ENCODE measurements at regions not wholly inside any gene's neighbourhood (a gene's known extent, or its start where the extent isn't known, plus 50 kb on each side); places are given as distances from the start of the nearest gene placed in this dataset.
A peak's percentile ranks its signal among the peaks of the same experiment; 100 is the strongest.
"Not testable (repeated sequence)": the region's sequence is repeated elsewhere in the genome, so short reads cannot be mapped to it uniquely, and the experiment has no call there.

GRCh38 chr13:80070024-80070703, 270.8 kb downstream of the SPRY2 start:
- no peak for DNase-seq

GRCh38 chr13:80069374-80069773, 271.6 kb downstream of the SPRY2 start:
- no peak for DNase-seq

- DNase-seq: no peak
Observed at GRCh38 chr13:80065996-80066395, 274.9 kb downstream of the SPRY2 start.

GRCh38 chr13:80062416-80062815, 278.5 kb downstream of the SPRY2 start:
- DNase-seq: not testable (repeated sequence)

- DNase-seq: no peak
Observed at GRCh38 chr13:80059789-80060188, 281.1 kb downstream of the SPRY2 start.

GRCh38 chr13:80058626-80059025, 282.3 kb downstream of the SPRY2 start:
- DNase-seq: no peak

GRCh38 chr13:80055847-80056246, 285.1 kb downstream of the SPRY2 start:
- no peak for DNase-seq

GRCh38 chr13:80054806-80055205, 286.1 kb downstream of the SPRY2 start:
- no peak for DNase-seq

- no peak for DNase-seq
Observed at GRCh38 chr13:80052286-80052685, 288.6 kb downstream of the SPRY2 start.

GRCh38 chr13:80050252-80050651, 290.7 kb downstream of the SPRY2 start:
- no peak for DNase-seq

- DNase-seq: peak; percentile 36 to 67
Observed at GRCh38 chr13:80048802-80049201, 292.1 kb downstream of the SPRY2 start.

- DNase-seq: no peak
Observed at GRCh38 chr13:80048030-80048429, 292.9 kb downstream of the SPRY2 start.

GRCh38 chr13:80047406-80047805, 293.5 kb downstream of the SPRY2 start:
- DNase-seq: no peak

GRCh38 chr13:80040981-80041317, 300.0 kb downstream of the SPRY2 start:
- DNase-seq: no peak

- DNase-seq: no peak
Observed at GRCh38 chr13:80040196-80040980, 300.5 kb downstream of the SPRY2 start.

GRCh38 chr13:80039000-80039399, 301.9 kb downstream of the SPRY2 start:
- no peak for DNase-seq

- no peak for DNase-seq
Observed at GRCh38 chr13:80038371-80038770, 302.6 kb downstream of the SPRY2 start.

- DNase-seq: no peak
Observed at GRCh38 chr13:80037505-80037888, 303.4 kb downstream of the SPRY2 start.

GRCh38 chr13:80036845-80037504, 304.0 kb downstream of the SPRY2 start:
- DNase-seq: no peak

GRCh38 chr13:80035096-80035495, 305.8 kb downstream of the SPRY2 start:
- DNase-seq: no peak

- no peak for DNase-seq
Observed at GRCh38 chr13:80033951-80034350, 307.0 kb downstream of the SPRY2 start.

GRCh38 chr13:80033286-80033685, 307.6 kb downstream of the SPRY2 start:
- no peak for DNase-seq

GRCh38 chr13:80030491-80030890, 310.4 kb downstream of the SPRY2 start:
- no peak for DNase-seq

- DNase-seq: no peak
Observed at GRCh38 chr13:80029170-80029569, 311.8 kb downstream of the SPRY2 start.
